Glutamatergic neuron (in vitro differentiated cells): ENCODE measurements at regions not wholly inside any gene's neighbourhood (a gene's known extent, or its start where the extent isn't known, plus 50 kb on each side); places are given as distances from the start of the nearest gene placed in this dataset.

Experiments
- DNase-seq: peaks from one replicate; pipeline ENCODE4 v3.0.0; 2022
- H3K27ac Mint-ChIP-seq: one replicate; pipeline ENCODE4 v1.8.0; 2020; ENCODE audit warnings: mild to moderate bottlenecking, mixed read lengths, inconsistent platforms; ENCODE audit not compliant: unreplicated experiment
- H3K27me3 Mint-ChIP-seq: one replicate; pipeline ENCODE4 v1.8.0; 2020; ENCODE audit warnings: mild to moderate bottlenecking, moderate library complexity, mixed read lengths, inconsistent platforms; ENCODE audit not compliant: unreplicated experiment
- H3K36me3 Mint-ChIP-seq: one replicate; pipeline ENCODE4 v1.8.0; 2020; ENCODE audit warnings: mild to moderate bottlenecking, mixed read lengths, inconsistent platforms; ENCODE audit not compliant: unreplicated experiment
- H3K4me1 Mint-ChIP-seq: one replicate; pipeline ENCODE4 v1.8.0; 2020; ENCODE audit warnings: mild to moderate bottlenecking, low read depth, mixed read lengths, inconsistent platforms; ENCODE audit not compliant: unreplicated experiment
- H3K4me3 Mint-ChIP-seq: one replicate; pipeline ENCODE4 v1.8.0; 2020; ENCODE audit warnings: mild to moderate bottlenecking, mixed read lengths, inconsistent platforms; ENCODE audit not compliant: unreplicated experiment
- H3K9me3 Mint-ChIP-seq: one replicate; pipeline ENCODE4 v1.8.0; 2020; ENCODE audit warnings: mild to moderate bottlenecking, moderate library complexity, mixed read lengths, inconsistent platforms; ENCODE audit not compliant: unreplicated experiment
- TF ChIP-seq, protein P1 (sequence below): fragments of 200-600 bp; sonication (generic); IDR thresholded peaks from one replicate; pipeline ENCODE4 v1.5.0; 2021; ENCODE audit not compliant: partially characterized antibody, unreplicated experiment

DNA sequence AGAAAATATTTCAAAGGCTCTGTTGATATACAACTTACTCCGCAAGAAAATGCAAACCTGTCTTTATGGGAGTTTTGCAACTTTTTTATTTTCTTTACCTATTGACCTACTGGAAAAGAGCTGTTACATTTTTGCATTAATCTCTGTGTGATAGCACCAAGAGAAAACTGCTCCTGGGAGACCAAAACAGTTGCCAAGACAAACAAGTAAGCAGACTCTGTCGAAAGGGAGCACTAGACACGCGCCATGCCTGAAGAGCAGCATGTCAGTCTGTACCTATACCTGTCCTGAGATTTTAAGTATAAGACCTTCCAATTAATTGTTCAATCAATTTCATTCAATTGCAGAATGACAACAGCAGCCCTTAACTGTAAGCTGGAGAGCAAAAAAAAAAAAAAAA, 56.0 kb upstream of the TECRL start:
- no peak overlapping the region for H3K4me3 Mint-ChIP-seq
- TF ChIP-seq, protein P1, sequence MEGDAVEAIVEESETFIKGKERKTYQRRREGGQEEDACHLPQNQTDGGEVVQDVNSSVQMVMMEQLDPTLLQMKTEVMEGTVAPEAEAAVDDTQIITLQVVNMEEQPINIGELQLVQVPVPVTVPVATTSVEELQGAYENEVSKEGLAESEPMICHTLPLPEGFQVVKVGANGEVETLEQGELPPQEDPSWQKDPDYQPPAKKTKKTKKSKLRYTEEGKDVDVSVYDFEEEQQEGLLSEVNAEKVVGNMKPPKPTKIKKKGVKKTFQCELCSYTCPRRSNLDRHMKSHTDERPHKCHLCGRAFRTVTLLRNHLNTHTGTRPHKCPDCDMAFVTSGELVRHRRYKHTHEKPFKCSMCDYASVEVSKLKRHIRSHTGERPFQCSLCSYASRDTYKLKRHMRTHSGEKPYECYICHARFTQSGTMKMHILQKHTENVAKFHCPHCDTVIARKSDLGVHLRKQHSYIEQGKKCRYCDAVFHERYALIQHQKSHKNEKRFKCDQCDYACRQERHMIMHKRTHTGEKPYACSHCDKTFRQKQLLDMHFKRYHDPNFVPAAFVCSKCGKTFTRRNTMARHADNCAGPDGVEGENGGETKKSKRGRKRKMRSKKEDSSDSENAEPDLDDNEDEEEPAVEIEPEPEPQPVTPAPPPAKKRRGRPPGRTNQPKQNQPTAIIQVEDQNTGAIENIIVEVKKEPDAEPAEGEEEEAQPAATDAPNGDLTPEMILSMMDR: no peak
- no peak for DNase-seq
- no peaks in the 10 kb centered on the region for H3K9me3 Mint-ChIP-seq
- H3K36me3 Mint-ChIP-seq: no peaks in the 10 kb centered on the region
- H3K27ac Mint-ChIP-seq: no peak overlapping the region
- no peaks in the 10 kb centered on the region for H3K27me3 Mint-ChIP-seq
- H3K4me1 Mint-ChIP-seq: no peaks in the 10 kb centered on the region

DNA sequence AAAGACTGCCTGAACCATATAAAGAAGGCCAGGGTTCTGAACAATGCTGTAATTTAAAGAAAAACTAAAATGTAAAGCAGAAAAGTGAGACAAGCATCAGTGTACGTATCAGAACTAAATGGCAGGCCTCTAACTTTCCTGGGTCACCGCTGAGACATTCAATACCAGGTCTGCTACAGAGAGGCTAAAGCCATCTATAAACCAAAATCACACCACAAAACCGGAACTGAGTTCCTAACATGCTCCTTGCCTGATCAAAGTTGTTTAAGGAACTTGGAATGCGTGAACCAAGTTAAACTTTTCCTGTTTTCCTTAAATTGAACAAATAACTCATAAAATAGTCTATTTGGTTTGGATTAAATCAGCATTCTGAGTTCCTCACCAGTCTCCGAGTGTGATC, 55.3 kb upstream of the TECRL start:
- H3K27me3 Mint-ChIP-seq: no peaks in the 10 kb centered on the region
- no peak overlapping the region for H3K4me3 Mint-ChIP-seq

More for the DNA sequence above, 55.3 kb upstream of the TECRL start:
- H3K4me1 Mint-ChIP-seq: no peaks in the 10 kb centered on the region
- no peaks in the 10 kb centered on the region for H3K36me3 Mint-ChIP-seq
- DNase-seq: no peak
- TF ChIP-seq, protein P1: no peak
- H3K27ac Mint-ChIP-seq: no peak overlapping the region
- no peaks in the 10 kb centered on the region for H3K9me3 Mint-ChIP-seq
